ENCODE measurements at regions not wholly inside any gene's neighbourhood (a gene's known extent, or its start where the extent isn't known, plus 50 kb on each side); places are given as distances from the start of the nearest gene placed in this dataset.

DNA sequence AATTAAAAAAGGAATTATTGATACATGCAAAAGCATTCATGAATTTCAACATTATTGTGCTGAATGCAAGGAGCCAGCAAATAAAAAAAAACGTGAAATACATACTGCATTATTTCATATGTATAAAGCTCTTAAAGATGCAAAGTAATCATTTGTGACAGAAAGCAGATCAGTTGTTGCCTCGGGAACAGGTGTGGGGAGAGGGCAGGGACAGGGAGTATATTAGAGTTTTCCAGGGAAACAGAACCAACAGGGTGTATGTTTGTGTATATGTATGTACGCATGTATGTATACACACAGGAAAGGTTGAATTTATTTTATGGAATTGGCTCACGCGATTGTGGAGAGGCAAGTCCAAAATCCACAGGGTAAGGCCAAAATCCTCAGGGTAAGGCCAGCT is 502.9 kb upstream of the ARGLU1 start:
- Mint-ChIP-seq H3K27ac (ENCODE audit: unreplicated experiment) (no peak overlapping the region), H3K4me3 (ENCODE audit: unreplicated experiment) (no peak overlapping the region), H3K27me3 (ENCODE audit: insufficient read depth, unreplicated experiment) (no peaks in the 10 kb centered on the region), H3K4me1 (ENCODE audit: low read depth, unreplicated experiment) (peaks cover 7% of the 10 kb centered on the region), H3K9me3 (ENCODE audit: unreplicated experiment) (peaks cover 13% of the 10 kb centered on the region), H3K36me3 (ENCODE audit: insufficient read depth, unreplicated experiment) (no peaks in the 10 kb centered on the region)
- Histone ChIP-seq H3K9me3 (no peaks in the 10 kb centered on the region), H3K4me3 (ENCODE audit: low read depth, low read length) (no peak overlapping the region), H3K36me3 (ENCODE audit: control insufficient read depth, insufficient read depth, low read length) (no peaks in the 10 kb centered on the region), H3K27me3 (replicated peaks; ENCODE audit: control insufficient read depth, insufficient read depth, low read length) (no peaks in the 10 kb centered on the region), H3K4me1 (peaks cover 7% of the 10 kb centered on the region; the same call in 1 of the 2 replicates)
- TF ChIP-seq, protein P1, sequence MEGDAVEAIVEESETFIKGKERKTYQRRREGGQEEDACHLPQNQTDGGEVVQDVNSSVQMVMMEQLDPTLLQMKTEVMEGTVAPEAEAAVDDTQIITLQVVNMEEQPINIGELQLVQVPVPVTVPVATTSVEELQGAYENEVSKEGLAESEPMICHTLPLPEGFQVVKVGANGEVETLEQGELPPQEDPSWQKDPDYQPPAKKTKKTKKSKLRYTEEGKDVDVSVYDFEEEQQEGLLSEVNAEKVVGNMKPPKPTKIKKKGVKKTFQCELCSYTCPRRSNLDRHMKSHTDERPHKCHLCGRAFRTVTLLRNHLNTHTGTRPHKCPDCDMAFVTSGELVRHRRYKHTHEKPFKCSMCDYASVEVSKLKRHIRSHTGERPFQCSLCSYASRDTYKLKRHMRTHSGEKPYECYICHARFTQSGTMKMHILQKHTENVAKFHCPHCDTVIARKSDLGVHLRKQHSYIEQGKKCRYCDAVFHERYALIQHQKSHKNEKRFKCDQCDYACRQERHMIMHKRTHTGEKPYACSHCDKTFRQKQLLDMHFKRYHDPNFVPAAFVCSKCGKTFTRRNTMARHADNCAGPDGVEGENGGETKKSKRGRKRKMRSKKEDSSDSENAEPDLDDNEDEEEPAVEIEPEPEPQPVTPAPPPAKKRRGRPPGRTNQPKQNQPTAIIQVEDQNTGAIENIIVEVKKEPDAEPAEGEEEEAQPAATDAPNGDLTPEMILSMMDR (IDR thresholded peaks at IDR 0.05; ENCODE audit: insufficient read depth in 1 of 2, low read depth in 1 of 2, low read length in 1 of 2, severe bottlenecking in 1 of 2, unreplicated experiment in 1 of 2) = no peak
- POLR2A ChIA-PET = no interaction called here
- CTCF ChIA-PET = no interaction called here
- no TSS peak for BruUV-seq (replicated peaks)
- intact Hi-C loops (cut with micrococcal nuclease; ENCODE audit: unreplicated experiment) = no loop called here
- DNase-seq = no peak

DNA sequence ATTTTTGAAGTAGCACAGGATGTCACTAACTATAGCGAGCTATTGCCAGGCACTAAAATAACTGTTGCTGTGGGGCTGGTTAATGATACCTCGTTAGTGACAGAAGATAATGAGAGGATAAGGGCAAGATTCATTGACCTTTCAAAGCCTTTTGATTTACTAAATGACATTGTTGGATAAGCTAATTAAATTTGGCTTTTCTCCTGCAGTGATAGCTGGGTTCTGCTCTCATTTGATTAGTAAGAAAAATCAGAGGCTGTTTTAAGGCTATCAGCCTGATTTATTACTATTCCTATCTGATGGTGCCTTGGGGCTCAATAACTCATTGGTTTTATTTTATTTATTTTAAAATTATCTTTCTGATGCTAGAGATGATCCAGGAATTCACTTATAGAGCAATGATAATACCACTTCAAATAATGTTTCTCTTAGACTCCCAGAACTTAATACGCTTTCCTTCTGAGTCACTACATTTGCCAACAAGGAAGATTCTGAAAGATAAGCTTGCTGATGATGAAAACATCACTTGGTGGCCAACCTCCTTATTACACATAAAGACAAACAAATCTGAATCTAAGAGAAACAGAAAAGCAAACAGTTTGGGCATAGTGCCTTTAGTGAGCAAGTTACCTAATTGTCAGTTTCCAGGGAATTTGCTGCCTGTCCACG is 501.3 kb upstream of the ARGLU1 start:
- no peaks in the 10 kb centered on the region for H3K27me3 ChIP-seq (replicated peaks; ENCODE audit: control insufficient read depth, insufficient read depth, low read length)
- BruUV-seq (replicated peaks) = no TSS peak
- intact Hi-C loops (cut with micrococcal nuclease; ENCODE audit: unreplicated experiment) = no loop called here
- H3K27me3 Mint-ChIP-seq (ENCODE audit: insufficient read depth, unreplicated experiment) = no peaks in the 10 kb centered on the region
- H3K4me1 Mint-ChIP-seq (ENCODE audit: low read depth, unreplicated experiment) = peaks cover 7% of the 10 kb centered on the region
- no peaks in the 10 kb centered on the region for H3K36me3 Mint-ChIP-seq (ENCODE audit: insufficient read depth, unreplicated experiment)
- CTCF ChIA-PET = no interaction called here
- DNase-seq = peak in 1 of 2 experiments; percentile 18
- no peak overlapping the region for H3K27ac Mint-ChIP-seq (ENCODE audit: unreplicated experiment)
- no peaks in the 10 kb centered on the region for H3K36me3 ChIP-seq (ENCODE audit: control insufficient read depth, insufficient read depth, low read length)
- TF ChIP-seq, protein P1 (IDR thresholded peaks at IDR 0.05; ENCODE audit: insufficient read depth in 1 of 2, low read depth in 1 of 2, low read length in 1 of 2, severe bottlenecking in 1 of 2, unreplicated experiment in 1 of 2) = no peak
- H3K4me3 Mint-ChIP-seq (ENCODE audit: unreplicated experiment) = no peak overlapping the region
- POLR2A ChIA-PET = no interaction called here
- peaks cover 7% of the 10 kb centered on the region; the same call in 1 of the 2 replicates for H3K4me1 ChIP-seq
- H3K9me3 Mint-ChIP-seq (ENCODE audit: unreplicated experiment) = no peaks in the 10 kb centered on the region
- no peaks in the 10 kb centered on the region for H3K9me3 ChIP-seq
- H3K4me3 ChIP-seq (ENCODE audit: low read depth, low read length) = no peak overlapping the region

DNA sequence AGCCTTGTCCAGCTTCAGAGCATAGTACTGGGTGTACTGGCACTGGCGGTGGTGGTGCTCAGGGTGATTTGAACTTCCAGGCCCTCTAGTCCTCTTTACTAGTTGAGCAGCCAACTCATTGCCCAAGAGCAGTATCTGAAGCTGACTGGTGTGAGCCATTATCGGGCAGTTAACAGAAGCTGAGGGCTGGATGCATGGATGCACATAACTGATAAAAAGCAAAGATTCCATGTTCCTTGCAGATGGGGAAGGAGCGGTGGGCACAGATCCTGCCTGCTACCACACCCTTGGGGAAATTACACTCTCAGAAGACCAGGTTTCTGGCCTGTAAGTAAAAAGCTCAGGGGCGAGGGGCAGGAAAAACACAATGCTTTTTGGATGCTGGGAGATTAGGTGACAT is 499.4 kb upstream of the ARGLU1 start:
- BruUV-seq (replicated peaks) = no TSS peak
- Histone ChIP-seq H3K9me3 (no peaks in the 10 kb centered on the region), H3K4me3 (ENCODE audit: low read depth, low read length) (no peak overlapping the region), H3K36me3 (ENCODE audit: control insufficient read depth, insufficient read depth, low read length) (no peaks in the 10 kb centered on the region), H3K4me1 (peaks cover 7% of the 10 kb centered on the region; the same call in 1 of the 2 replicates), H3K27me3 (replicated peaks; ENCODE audit: control insufficient read depth, insufficient read depth, low read length) (no peaks in the 10 kb centered on the region)
- no peak overlapping the region for H3K27ac Mint-ChIP-seq (ENCODE audit: unreplicated experiment)
- no peaks in the 10 kb centered on the region for H3K9me3 Mint-ChIP-seq (ENCODE audit: unreplicated experiment)
- H3K36me3 Mint-ChIP-seq (ENCODE audit: insufficient read depth, unreplicated experiment) = no peaks in the 10 kb centered on the region
- H3K27me3 Mint-ChIP-seq (ENCODE audit: insufficient read depth, unreplicated experiment) = no peaks in the 10 kb centered on the region
- no peak for DNase-seq
- no peak overlapping the region for H3K4me3 Mint-ChIP-seq (ENCODE audit: unreplicated experiment)
- POLR2A ChIA-PET = no interaction called here
- CTCF ChIA-PET = no interaction called here
- peaks cover 7% of the 10 kb centered on the region for H3K4me1 Mint-ChIP-seq (ENCODE audit: low read depth, unreplicated experiment)
- TF ChIP-seq, protein P1 (IDR thresholded peaks at IDR 0.05; ENCODE audit: insufficient read depth in 1 of 2, low read depth in 1 of 2, low read length in 1 of 2, severe bottlenecking in 1 of 2, unreplicated experiment in 1 of 2) = no peak
- intact Hi-C loops (cut with micrococcal nuclease; ENCODE audit: unreplicated experiment) = no loop called here
